Upper lobe of right lung (tissue), 1 donor: ENCODE measurements at regions not wholly inside any gene's neighbourhood (a gene's known extent, or its start where the extent isn't known, plus 50 kb on each side); places are given as distances from the start of the nearest gene placed in this dataset.

Experiments used
- ATAC-seq: fragments of 200-7000 bp; cut with Tn5 transposase; one replicate; pipeline ENCODE4 v1.9.1; 2020; ENCODE audit warnings: mild to moderate bottlenecking, moderate library complexity
- DNase-seq: peaks from one replicate; pipeline ENCODE4 v3.0.0-alpha.2; 2020
- H3K27ac ChIP-seq: fragments of 200-600 bp; one replicate; pipeline ENCODE4 v1.8.0; 2022
- H3K27me3 ChIP-seq: fragments of 200-600 bp; one replicate; pipeline ENCODE4 v1.8.0; 2022; ENCODE audit warnings: mild to moderate bottlenecking
- H3K36me3 ChIP-seq: fragments of 200-600 bp; one replicate; pipeline ENCODE4 v1.8.0; 2022
- H3K4me1 ChIP-seq: fragments of 200-600 bp; one replicate; pipeline ENCODE4 v1.8.0; 2022
- H3K4me3 ChIP-seq: fragments of 200-600 bp; one replicate; pipeline ENCODE4 v1.8.0; 2022; ENCODE audit warnings: mild to moderate bottlenecking
- H3K9me3 ChIP-seq: fragments of 200-600 bp; one replicate; pipeline ENCODE4 v1.8.0; 2022
- CTCF ChIP-seq: fragments of 200-600 bp; IDR thresholded peaks from one replicate; pipeline ENCODE4 v1.8.0; 2022; ENCODE audit warnings: antibody characterized with exemption
- intact Hi-C: fragments of 100-400 bp; cut with DNase I; formaldehyde crosslinking; loops from one replicate; pipeline ENCODE4 v1.11.0; 2022
- donor health status: DM: no; HTN: yes; CAD: no; lungs with severe emphysema.

GRCh38 chr21:36601362-36601761 lies 97.6 kb upstream of the SIM2 start:
- no peak overlapping the region for H3K4me3 ChIP-seq
- H3K27me3 ChIP-seq, result peaks cover 9% of the 10 kb centered on the region
- intact Hi-C loops, result no loop called here
- no peaks in the 10 kb centered on the region for H3K9me3 ChIP-seq
- DNase-seq (no peak), ATAC-seq (no peak)
- TF ChIP-seq CTCF, result no peak
- no peak overlapping the region for H3K27ac ChIP-seq
- no peaks in the 10 kb centered on the region for H3K36me3 ChIP-seq
- no peaks in the 10 kb centered on the region for H3K4me1 ChIP-seq

GRCh38 chr21:36602735-36603134 lies 96.2 kb upstream of the SIM2 start:
- intact Hi-C loops, result no loop called here
- no peak for ATAC-seq
- no peak for DNase-seq
- no peak for TF ChIP-seq CTCF
- Histone ChIP-seq H3K27ac (no peak overlapping the region), H3K9me3 (no peaks in the 10 kb centered on the region), H3K4me1 (no peaks in the 10 kb centered on the region), H3K4me3 (no peak overlapping the region), H3K27me3 (peaks cover 15% of the 10 kb centered on the region), H3K36me3 (no peaks in the 10 kb centered on the region)

- TF ChIP-seq CTCF, result no peak
- no peaks in the 10 kb centered on the region for H3K4me1 ChIP-seq
- H3K36me3 ChIP-seq, result no peaks in the 10 kb centered on the region
- H3K27me3 ChIP-seq, result peaks cover 17% of the 10 kb centered on the region
- no peak for ATAC-seq
- no peak overlapping the region for H3K4me3 ChIP-seq
- H3K9me3 ChIP-seq, result no peaks in the 10 kb centered on the region
- intact Hi-C loops, result no loop called here
- no peak for DNase-seq
- H3K27ac ChIP-seq, result no peak overlapping the region
These were observed 95.7 kb upstream of the SIM2 start for GRCh38 chr21:36603221-36603620.

- H3K9me3 ChIP-seq, result no peaks in the 10 kb centered on the region
- DNase-seq (no peak), ATAC-seq (no peak)
- TF ChIP-seq CTCF, result no peak
- no peak overlapping the region for H3K27ac ChIP-seq
- no peaks in the 10 kb centered on the region for H3K36me3 ChIP-seq
- intact Hi-C loops, result no loop called here
- no peak overlapping the region for H3K4me3 ChIP-seq
- H3K27me3 ChIP-seq, result peaks cover 8% of the 10 kb centered on the region
- no peaks in the 10 kb centered on the region for H3K4me1 ChIP-seq
These were observed 93.5 kb upstream of the SIM2 start for GRCh38 chr21:36605426-36605825.

GRCh38 chr21:36606287-36606982 lies 92.5 kb upstream of the SIM2 start:
- peak; percentile 19 for ATAC-seq
- no peaks in the 10 kb centered on the region for H3K36me3 ChIP-seq
- no peak for TF ChIP-seq CTCF
- H3K4me1 ChIP-seq, result no peaks in the 10 kb centered on the region
- H3K27ac ChIP-seq, result no peak overlapping the region
- DNase-seq, result no peak
- peaks cover 8% of the 10 kb centered on the region for H3K27me3 ChIP-seq
- H3K9me3 ChIP-seq, result no peaks in the 10 kb centered on the region
- no peak overlapping the region for H3K4me3 ChIP-seq
- intact Hi-C loops, result no loop called here

GRCh38 chr21:36606983-36607325 lies 92.0 kb upstream of the SIM2 start:
- DNase-seq, result no peak
- H3K36me3 ChIP-seq, result no peaks in the 10 kb centered on the region
- intact Hi-C loops, result no loop called here
- no peak for TF ChIP-seq CTCF
- no peaks in the 10 kb centered on the region for H3K9me3 ChIP-seq
- H3K27me3 ChIP-seq, result peaks cover 8% of the 10 kb centered on the region
- no peaks in the 10 kb centered on the region for H3K4me1 ChIP-seq
- H3K27ac ChIP-seq, result no peak overlapping the region
- no peak overlapping the region for H3K4me3 ChIP-seq
- no peak for ATAC-seq
